ENCODE measurements at regions not wholly inside any gene's neighbourhood (a gene's known extent, or its start where the extent isn't known, plus 50 kb on each side); places are given as distances from the start of the nearest gene placed in this dataset.

GRCh38 chrX:38991656-38992440 lies 190.6 kb downstream of the MID1IP1 start:
- H3K4me2 ChIP-seq (ENCODE audit: low read length): no peak overlapping the region
- no peak overlapping the region for H2AFZ ChIP-seq (ENCODE audit: low read depth, low read length, poor library complexity, severe bottlenecking)
- H4K20me1 ChIP-seq (ENCODE audit: insufficient read depth): no peaks in the 10 kb centered on the region
- H3K9ac ChIP-seq (ENCODE audit: low read length): no peak overlapping the region
- H3K27ac ChIP-seq (ENCODE audit: low read depth, low read length): no peak overlapping the region
- TF ChIP-seq TCF7L2 (IDR thresholded peaks at IDR 0.05; ENCODE audit: borderline replicate concordance, extremely low read depth, insufficient read depth, insufficient read length) (no peak), RAD21 (IDR thresholded peaks at IDR 0.05; ENCODE audit: low read depth) (no peak), FOSL1 (IDR thresholded peaks at IDR 0.05; ENCODE audit: low read depth) (no peak), MAX (IDR thresholded peaks at IDR 0.05) (no peak), CEBPB (IDR thresholded peaks at IDR 0.05; ENCODE audit: low read depth) (no peak), YY1 (IDR thresholded peaks at IDR 0.05; ENCODE audit: extremely low read depth, insufficient replicate concordance, low read depth, low read length) (no peak), REST (IDR thresholded peaks at IDR 0.05; ENCODE audit: low read depth) (no peak), CBX3 (IDR thresholded peaks at IDR 0.05; ENCODE audit: low read depth) (no peak)
- H3K4me3 ChIP-seq (replicated peaks in 1 of 2; ENCODE audit: low read depth in 1 of 2, low read length in 2 of 2): no peak overlapping the region
- ATAC-seq: no peak
- ChIA-PET POLR2A (no interaction called here), RAD21 (ENCODE audit: low non-redundant PET in 1 of 2, low total read pairs in 2 of 2, uncharacterized antibody in 2 of 2, unreplicated experiment in 2 of 2) (no interaction called here), CTCF (no interaction called here)
- H3K9me2 ChIP-seq (ENCODE audit: insufficient read depth): no peaks in the 10 kb centered on the region
- intact Hi-C loops (cut with micrococcal nuclease): no loop called here
- BruUV-seq (replicated peaks): no TSS peak
- H3K4me1 ChIP-seq (ENCODE audit: control insufficient read depth in 1 of 2, insufficient read depth in 2 of 2, low read length in 2 of 2): no peaks in the 10 kb centered on the region
- no peaks in the 10 kb centered on the region for H3K9me3 ChIP-seq (ENCODE audit: control insufficient read depth in 1 of 2, insufficient read depth in 1 of 2, low read depth in 1 of 2, low read length in 2 of 2)
- H3K27me3 ChIP-seq (ENCODE audit: insufficient read depth, low read length): no peaks in the 10 kb centered on the region
- H3K36me3 ChIP-seq (ENCODE audit: control insufficient read depth in 1 of 2, insufficient read depth in 2 of 2, low read length in 2 of 2): no peaks in the 10 kb centered on the region
- no peaks in the 10 kb centered on the region for H3K79me2 ChIP-seq (ENCODE audit: insufficient read depth, low read length)
- no peak for DNase-seq (ENCODE audit: low read depth, low spot score)

Data from HCT116 (cell line).